ENCODE measurements at regions not wholly inside any gene's neighbourhood (a gene's known extent, or its start where the extent isn't known, plus 50 kb on each side); places are given as distances from the start of the nearest gene placed in this dataset.

DNA sequence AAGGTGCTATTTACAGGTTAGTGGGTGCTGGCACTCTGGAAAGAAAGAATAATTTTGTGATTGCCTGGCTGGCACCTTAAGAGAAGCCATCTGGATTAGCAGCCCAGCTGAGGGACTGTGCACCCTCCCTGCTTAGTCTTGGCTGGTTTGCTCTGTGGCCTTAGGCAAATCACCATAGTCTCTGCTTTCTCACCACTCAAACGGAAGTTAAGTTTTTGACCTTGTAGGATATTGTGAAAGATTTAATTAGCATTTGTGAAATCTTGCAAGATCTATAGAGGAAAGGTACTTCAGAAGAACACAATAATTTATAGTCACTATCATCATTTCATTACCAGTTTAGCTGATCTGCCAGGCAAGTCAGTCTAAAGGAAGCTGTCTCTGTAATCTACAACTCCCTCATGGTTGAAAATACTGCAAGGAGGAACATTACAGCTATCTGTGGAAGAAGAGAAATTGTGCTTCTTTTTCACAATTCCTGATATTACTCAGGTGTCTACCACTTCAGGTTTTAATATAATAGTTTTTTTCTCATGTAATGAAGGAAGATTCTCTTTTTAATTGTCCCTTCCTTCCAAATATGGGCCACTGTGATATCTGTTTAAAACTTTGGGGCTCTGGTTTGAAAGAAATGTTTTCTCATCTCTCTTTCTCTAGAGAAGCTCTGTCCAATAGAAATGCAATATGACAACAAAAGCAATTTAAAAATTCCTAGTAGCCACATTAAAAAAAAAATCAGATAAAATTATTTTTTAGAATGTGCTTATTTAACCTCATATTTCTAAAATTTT, 219.6 kb downstream of the PTEN start (continued):
- no peak for TF ChIP-seq USF2 (IDR thresholded peaks at IDR 0.05; ENCODE audit: borderline replicate concordance, low read depth, low read length)
- TF ChIP-seq PBX3 (IDR thresholded peaks at IDR 0.05; ENCODE audit: insufficient replicate concordance, low read depth, low read length), result no peak

- 98% methylated on average over 7 of the region's 7 CpGs for WGBS (ENCODE audit: insufficient coverage, insufficient replicate concordance, low lambda C conversion rate, missing lambda C conversion rate)
- H3K27ac ChIP-seq (ENCODE audit: control insufficient read depth, insufficient read depth), result no peak overlapping the region; the same call in 1 of the 2 replicates
- no peaks in the 10 kb centered on the region for H3K27me3 ChIP-seq (replicated peaks in 1 of 2; ENCODE audit: control insufficient read depth in 2 of 2, insufficient read depth in 2 of 2, low read length in 1 of 2)
- SMC1A ChIA-PET (ENCODE audit: uncharacterized antibody, unreplicated experiment), result interaction anchor here (0.6 to 19.3 kb wide), 6 partner anchors 8 to 442 kb away, joined by 3 to 229 read pairs (median 59); no protein-coding TSS in a partner anchor
- FAIRE-seq (no peak), DNase-seq (ENCODE audit: low read depth, low spot score) (no peak), ATAC-seq (no peak)
- H2AFZ ChIP-seq (ENCODE audit: control insufficient read depth, low read depth, low read length), result no peak overlapping the region
- TF ChIP-seq SP1 (IDR thresholded peaks at IDR 0.05; ENCODE audit: low read depth, low read length) (no peak), TCF7 (IDR thresholded peaks at IDR 0.05; ENCODE audit: borderline replicate concordance) (no peak)
- H3K9me3 ChIP-seq (replicated peaks; ENCODE audit: control insufficient read depth, insufficient read depth, low read length), result no peaks in the 10 kb centered on the region; the same call in 2 of the 3 replicates
- H3K4me1 ChIP-seq (ENCODE audit: control insufficient read depth, insufficient read depth, low read length), result peaks cover 41% of the 10 kb centered on the region
- BruUV-seq (replicated peaks), result no TSS peak
- no peak overlapping the region for H3K4me3 ChIP-seq
- POLR2A ChIA-PET, result interaction anchor here (1.1 to 2.3 kb wide), 3 partner anchors 13 to 304 kb away, joined by 3 to 6 read pairs (median 5); no protein-coding TSS in a partner anchor
- peaks cover 5% of the 10 kb centered on the region for H3K79me2 ChIP-seq (ENCODE audit: control insufficient read depth, insufficient read depth, low read length)
- CTCF ChIA-PET, result interaction anchor here (2.2 to 4.5 kb wide), 2 partner anchors 7 to 24 kb away, joined by 8 to 24 read pairs; no protein-coding TSS in a partner anchor
- intact Hi-C loops (cut with micrococcal nuclease; ENCODE audit: unreplicated experiment) (no loop called here), in situ Hi-C loops (cut with MboI) (no loop called here)
- H3K36me3 ChIP-seq (ENCODE audit: control insufficient read depth in 2 of 2, insufficient read depth in 2 of 2, low read length in 1 of 2), result no peaks in the 10 kb centered on the region
- peak overlapping the region; percentile 50; the same call in 1 of the 2 replicates for H3K4me2 ChIP-seq (ENCODE audit: control insufficient read depth, insufficient read depth)
- no peaks in the 10 kb centered on the region for H4K20me1 ChIP-seq (ENCODE audit: control insufficient read depth, insufficient read depth)
- no peak overlapping the region for H3K9ac ChIP-seq (ENCODE audit: control insufficient read depth, insufficient read depth, low read length)
- RAD21 ChIA-PET (ENCODE audit: unreplicated experiment), result interaction anchor here (1.3 to 6.9 kb wide), 8 partner anchors 7 to 303 kb away, joined by 3 to 73 read pairs (median 14); partner anchors contain the start of genes KLLN and PTEN
These were observed 220.2 kb downstream of the PTEN start for GRCh38 chr10:88083597-88083989.

All from GM12878 (cell line).